Naive B cell (primary cell): ENCODE measurements at regions not wholly inside any gene's neighbourhood (a gene's known extent, or its start where the extent isn't known, plus 50 kb on each side); places are given as distances from the start of the nearest gene placed in this dataset.
"Not testable (repeated sequence)": the region's sequence is repeated elsewhere in the genome, so short reads cannot be mapped to it uniquely, and the experiment has no call there.

ENCODE experiments used
- ATAC-seq, 2 donors: fragments of 150-1000 bp; cut with Tn5 transposase; 2 replicates each; pipeline ENCODE4 v1.10.0; 2021; ENCODE audit warnings: low read depth in 2 of 2, mild to moderate bottlenecking in 2 of 2, moderate library complexity in 2 of 2
- DNase-seq: peaks from one replicate; pipeline ENCODE4 v3.0.0; 2022
- H3K27ac Mint-ChIP-seq, 6 donors: one replicate each; pipeline ENCODE4 v1.8.0; 2020 to 2022; ENCODE audit warnings: mild to moderate bottlenecking in 6 of 6, mixed read lengths in 6 of 6, moderate library complexity in 5 of 6, inconsistent platforms in 2 of 6
- H3K27me3 Mint-ChIP-seq, 3 donors: one replicate each; pipeline ENCODE4 v1.8.0; 2021 to 2022; ENCODE audit warnings: mixed read lengths in 3 of 3, mild to moderate bottlenecking in 1 of 3
- H3K36me3 Mint-ChIP-seq, 2 donors: one replicate each; pipeline ENCODE4 v1.8.0; 2020 to 2022; ENCODE audit warnings: mixed read lengths in 2 of 2, inconsistent platforms in 1 of 2, mild to moderate bottlenecking in 1 of 2
- H3K4me1 Mint-ChIP-seq, 3 donors: one replicate each; pipeline ENCODE4 v1.8.0; 2020 to 2022; ENCODE audit warnings: mixed read lengths in 3 of 3, inconsistent platforms in 1 of 3, mild to moderate bottlenecking in 1 of 3, moderate library complexity in 1 of 3
- H3K4me3 Mint-ChIP-seq, 8 donors: one replicate each; pipeline ENCODE4 v1.8.0; 2020 to 2022; ENCODE audit warnings: mild to moderate bottlenecking in 8 of 8, mixed read lengths in 8 of 8, moderate library complexity in 8 of 8, inconsistent platforms in 2 of 8
- H3K9me3 Mint-ChIP-seq, 7 donors: one replicate each; pipeline ENCODE4 v1.8.0; 2020 to 2022; ENCODE audit warnings: mixed read lengths in 7 of 7, mild to moderate bottlenecking in 5 of 7, inconsistent platforms in 2 of 7, moderate library complexity in 1 of 7

DNA sequence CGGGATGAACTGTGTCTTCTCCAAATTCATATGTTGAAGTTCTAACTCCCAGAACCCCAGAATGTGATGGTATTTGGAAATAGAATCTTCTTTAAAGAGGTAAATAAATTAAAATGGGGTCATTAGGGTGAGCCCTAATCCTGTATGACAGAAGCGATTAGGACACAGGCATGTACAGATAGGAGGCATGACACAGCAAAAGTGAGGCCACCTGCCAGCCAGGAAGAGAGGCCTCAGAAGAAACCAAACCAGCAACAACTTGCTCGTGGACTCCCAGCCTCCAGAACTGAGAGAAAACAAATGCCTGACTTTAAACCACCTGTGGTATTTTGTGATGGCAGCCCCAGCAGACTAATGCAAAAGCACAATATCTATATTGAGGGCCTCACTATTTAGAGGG lies 214.3 kb downstream of the NEBL start:
- Mint-ChIP-seq H3K27me3 (no peaks in the 10 kb centered on the region), H3K27ac (no peak overlapping the region), H3K36me3 (no peaks in the 10 kb centered on the region), H3K9me3 (peaks cover 2 to 14% (median 8%) of the 10 kb centered on the region in 7 donors), H3K4me1 (no peaks in the 10 kb centered on the region), H3K4me3 (no peak overlapping the region)
- no peak for DNase-seq
- ATAC-seq, result no peak

DNA sequence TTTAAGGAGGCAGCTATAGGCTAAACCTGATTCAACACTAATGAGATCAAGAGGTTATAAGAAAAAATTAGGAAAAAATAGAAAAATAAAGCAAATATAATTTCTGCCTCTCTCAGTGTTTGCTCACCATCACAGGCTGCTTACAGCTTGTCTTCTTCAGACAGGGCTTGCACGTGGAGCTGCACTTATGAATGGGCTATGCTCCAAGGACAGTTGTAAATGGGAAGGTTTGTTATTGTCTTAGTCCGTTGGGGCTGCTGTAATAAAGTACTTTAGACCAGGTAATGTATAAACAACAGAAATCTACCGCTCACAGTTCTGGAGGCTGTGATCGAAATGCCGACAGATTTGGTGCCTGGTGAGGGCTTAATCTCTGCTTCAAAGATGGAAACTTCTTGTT lies 219.8 kb downstream of the NEBL start:
- H3K27ac Mint-ChIP-seq, result no peak overlapping the region
- H3K9me3 Mint-ChIP-seq, result peaks cover 2 to 26% (median 6%) of the 10 kb centered on the region in 7 donors
- no peak overlapping the region for H3K4me3 Mint-ChIP-seq
- H3K36me3 Mint-ChIP-seq, result no peaks in the 10 kb centered on the region
- no peaks in the 10 kb centered on the region for H3K4me1 Mint-ChIP-seq
- no peak for DNase-seq
- no peak for ATAC-seq
- no peaks in the 10 kb centered on the region for H3K27me3 Mint-ChIP-seq

DNA sequence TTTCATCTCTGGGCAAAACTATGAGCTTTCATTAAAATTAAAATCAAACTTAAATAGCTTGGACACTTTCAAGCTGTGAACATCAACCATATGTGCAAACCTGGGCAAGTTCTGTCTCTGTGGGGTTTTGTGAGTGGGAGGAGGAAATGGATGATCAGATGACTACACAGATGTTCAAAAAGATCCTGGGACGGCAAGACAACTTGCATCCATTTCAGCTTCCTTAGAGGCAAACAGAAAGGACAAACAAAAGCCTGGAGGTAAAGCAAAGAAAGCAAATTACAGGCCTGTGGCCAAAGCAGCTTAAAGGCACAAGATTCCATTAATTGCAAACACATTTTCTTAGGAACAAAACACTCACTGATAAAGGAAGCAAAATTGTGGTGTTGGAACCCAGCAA lies 222.2 kb downstream of the NEBL start:
- no peak for ATAC-seq
- Mint-ChIP-seq H3K4me1 (no peaks in the 10 kb centered on the region), H3K36me3 (no peaks in the 10 kb centered on the region), H3K27me3 (no peaks in the 10 kb centered on the region), H3K4me3 (no peak overlapping the region), H3K27ac (no peak overlapping the region), H3K9me3 (peaks cover 0 to 25% (median 4%) of the 10 kb centered on the region in 7 donors)
- DNase-seq, result no peak

DNA sequence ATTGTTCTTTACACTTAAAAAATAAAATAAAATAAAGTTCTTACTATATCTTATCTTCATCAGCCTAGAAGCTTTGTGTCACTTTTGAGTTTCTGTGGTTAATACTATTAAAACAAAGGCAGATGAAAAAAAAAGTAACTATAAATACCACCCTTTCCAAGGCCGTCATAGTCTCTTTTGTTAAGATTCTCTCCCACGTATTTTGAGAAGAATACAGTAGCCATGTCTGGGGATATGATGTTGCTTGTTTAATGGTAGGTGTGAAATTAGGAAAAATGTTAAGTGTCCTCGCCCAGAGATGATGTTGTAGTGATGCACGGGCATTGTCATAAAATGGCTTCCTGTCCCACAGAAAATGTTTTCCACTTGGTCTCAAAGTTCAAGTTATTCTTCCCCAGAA lies 223.9 kb downstream of the NEBL start:
- no peak for ATAC-seq
- Mint-ChIP-seq H3K27me3 (no peaks in the 10 kb centered on the region), H3K36me3 (no peaks in the 10 kb centered on the region), H3K4me1 (no peaks in the 10 kb centered on the region), H3K4me3 (no peak overlapping the region), H3K9me3 (peaks cover 0 to 24% (median 4%) of the 10 kb centered on the region in 7 donors), H3K27ac (no peak overlapping the region)
- no peak for DNase-seq

DNA sequence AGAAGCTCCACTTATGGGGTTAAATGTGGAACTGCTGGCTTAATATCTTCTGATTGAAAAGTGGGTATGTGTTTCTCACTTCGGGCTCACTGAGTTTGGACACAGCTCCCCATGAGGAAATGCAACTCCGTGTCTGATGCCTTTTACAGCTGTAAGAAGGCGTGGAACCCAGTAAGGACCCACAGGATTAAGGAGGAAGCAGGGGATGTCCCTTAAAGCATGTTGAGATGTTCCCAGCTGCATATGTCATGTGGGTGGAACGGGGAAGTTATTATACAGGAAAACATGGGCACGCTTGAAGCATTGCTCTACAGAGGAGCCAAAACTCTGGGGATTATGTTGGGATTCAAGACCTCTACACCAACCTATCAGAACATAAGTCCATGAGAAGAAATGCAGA lies 224.4 kb downstream of the NEBL start:
- DNase-seq, result no peak
- Mint-ChIP-seq H3K4me1 (no peaks in the 10 kb centered on the region), H3K27ac (no peak overlapping the region), H3K36me3 (no peaks in the 10 kb centered on the region), H3K4me3 (no peak overlapping the region), H3K27me3 (no peaks in the 10 kb centered on the region), H3K9me3 (peaks cover 0 to 29% (median 5%) of the 10 kb centered on the region in 7 donors)
- ATAC-seq, result no peak

DNA sequence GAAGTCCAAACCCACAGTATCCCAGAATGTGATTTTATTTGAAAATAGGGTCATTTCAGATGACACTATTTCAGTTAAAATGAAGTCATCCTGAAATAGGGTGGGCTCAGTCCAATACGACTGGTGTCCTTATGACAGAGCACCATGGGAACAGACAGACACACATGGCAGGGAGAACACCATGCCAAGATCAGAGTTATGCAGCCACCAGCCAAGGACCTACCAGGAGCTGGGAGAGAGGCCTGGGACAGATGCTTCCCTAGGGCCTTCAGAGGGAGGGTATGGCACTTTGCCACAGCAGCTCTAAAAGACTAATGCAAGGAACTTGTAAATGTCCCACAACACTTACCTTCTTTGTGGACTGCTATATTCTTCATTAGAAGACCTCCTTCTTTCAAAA lies 226.5 kb downstream of the NEBL start:
- H3K9me3 Mint-ChIP-seq, result peaks cover 0 to 31% (median 5%) of the 10 kb centered on the region in 7 donors
- DNase-seq (no peak), ATAC-seq (no peak)
- H3K4me3 Mint-ChIP-seq, result no peak overlapping the region
- H3K27ac Mint-ChIP-seq, result no peak overlapping the region
- H3K4me1 Mint-ChIP-seq, result no peaks in the 10 kb centered on the region
- H3K27me3 Mint-ChIP-seq, result no peaks in the 10 kb centered on the region
- no peaks in the 10 kb centered on the region for H3K36me3 Mint-ChIP-seq

DNA sequence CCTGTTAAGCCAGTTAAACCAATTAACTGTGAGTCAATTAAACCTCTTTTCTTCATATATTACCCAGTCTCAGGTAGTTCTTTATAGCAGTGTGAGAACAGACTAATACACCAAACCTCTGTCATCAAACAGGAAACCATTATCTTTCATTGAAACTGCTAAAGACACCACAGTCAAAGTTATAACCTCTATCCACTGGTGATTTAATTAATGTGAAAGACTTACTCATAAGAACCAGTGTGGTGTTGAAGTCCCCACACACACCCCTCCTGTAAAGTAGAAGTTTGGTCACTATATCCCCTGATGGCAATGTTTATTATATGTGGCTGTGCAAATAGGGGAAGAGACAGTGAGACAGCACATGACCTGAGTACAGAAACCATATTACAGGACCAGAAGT lies 228.1 kb downstream of the NEBL start:
- no peaks in the 10 kb centered on the region for H3K36me3 Mint-ChIP-seq
- no peak overlapping the region for H3K4me3 Mint-ChIP-seq
- no peak for ATAC-seq

DNA sequence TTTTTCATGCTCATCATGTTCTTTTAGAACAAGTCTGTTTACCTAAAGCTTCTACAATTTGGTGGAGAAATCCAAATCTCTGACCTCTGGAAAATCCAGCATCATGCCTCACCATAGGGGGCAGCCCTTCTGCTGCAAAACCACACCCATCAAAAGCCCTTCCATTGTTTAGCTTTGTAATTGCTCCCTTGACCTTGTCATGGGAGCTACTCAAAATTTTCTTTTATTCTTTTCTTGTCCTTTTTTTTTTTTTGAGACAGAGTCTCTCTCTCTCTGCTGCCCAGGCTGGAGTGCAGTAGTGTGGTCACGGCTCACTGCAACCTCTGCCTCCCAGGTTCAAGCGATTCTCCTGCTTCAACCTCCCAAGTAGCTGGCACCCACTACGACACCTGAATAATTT lies 234.4 kb downstream of the NEBL start:
- Mint-ChIP-seq H3K27me3 (no peaks in the 10 kb centered on the region), H3K4me1 (no peaks in the 10 kb centered on the region), H3K27ac (no peak overlapping the region), H3K36me3 (no peaks in the 10 kb centered on the region), H3K4me3 (peak overlapping the region in 1 of 8 donors; percentile 55), H3K9me3 (peaks cover under 1 to 17% (median 7%) of the 10 kb centered on the region in 7 donors)
- no peak for ATAC-seq
- no peak for DNase-seq

More for the DNA sequence above, 228.1 kb downstream of the NEBL start:
- DNase-seq, result no peak
- no peak overlapping the region for H3K27ac Mint-ChIP-seq
- H3K4me1 Mint-ChIP-seq, result no peaks in the 10 kb centered on the region
- H3K27me3 Mint-ChIP-seq, result no peaks in the 10 kb centered on the region
- peaks cover 0 to 23% (median 4%) of the 10 kb centered on the region in 7 donors for H3K9me3 Mint-ChIP-seq

DNA sequence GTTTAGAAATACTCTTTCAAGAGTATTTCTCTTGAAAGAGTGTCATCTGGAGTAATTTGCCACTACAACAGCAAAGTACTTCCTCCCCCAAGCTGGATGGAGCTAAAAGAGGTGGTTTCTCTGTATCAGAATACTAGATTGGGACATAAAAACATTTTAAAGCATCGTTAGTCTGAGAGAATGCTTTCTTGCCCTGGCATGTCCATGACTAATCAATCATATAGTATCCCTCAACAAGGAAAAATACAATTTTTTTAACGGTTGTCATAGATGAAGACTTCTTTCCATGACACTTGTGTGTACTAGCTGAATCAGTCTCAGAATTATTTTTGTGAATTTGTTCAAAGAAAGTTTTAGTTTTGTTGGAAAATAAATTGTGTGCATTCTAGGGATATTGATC lies 237.9 kb downstream of the NEBL start:
- H3K27me3 Mint-ChIP-seq, result no peaks in the 10 kb centered on the region
- H3K36me3 Mint-ChIP-seq, result no peaks in the 10 kb centered on the region
- no peak overlapping the region for H3K27ac Mint-ChIP-seq
- H3K9me3 Mint-ChIP-seq, result peaks cover 2 to 20% (median 8%) of the 10 kb centered on the region in 7 donors
- H3K4me1 Mint-ChIP-seq, result no peaks in the 10 kb centered on the region
- no peak for ATAC-seq
- no peak overlapping the region for H3K4me3 Mint-ChIP-seq
- DNase-seq, result no peak

DNA sequence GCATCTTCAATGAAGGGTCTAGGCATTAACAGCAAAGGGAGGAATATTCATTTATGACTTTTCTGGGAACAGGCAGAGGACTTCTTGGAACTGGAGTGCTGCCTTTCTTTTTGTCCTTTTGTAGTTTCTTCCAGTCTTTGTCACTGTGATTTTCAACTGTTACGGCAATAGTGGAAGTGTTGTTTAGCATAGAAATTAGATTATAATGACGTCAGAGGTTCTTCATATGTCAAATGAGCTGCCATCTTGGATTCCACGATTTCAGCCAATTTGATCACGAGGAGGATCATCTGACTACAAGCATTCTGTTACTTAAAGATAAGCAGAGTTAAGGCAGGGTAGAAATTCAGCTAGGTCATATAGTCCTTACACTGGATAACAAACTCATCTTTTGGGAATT lies 239.0 kb downstream of the NEBL start:
- no peak for DNase-seq
- H3K9me3 Mint-ChIP-seq, result peaks cover 2 to 20% (median 9%) of the 10 kb centered on the region in 7 donors
- no peak overlapping the region for H3K27ac Mint-ChIP-seq
- no peak overlapping the region for H3K4me3 Mint-ChIP-seq
- no peak for ATAC-seq
- H3K36me3 Mint-ChIP-seq, result no peaks in the 10 kb centered on the region
- H3K27me3 Mint-ChIP-seq, result no peaks in the 10 kb centered on the region
- no peaks in the 10 kb centered on the region for H3K4me1 Mint-ChIP-seq

DNA sequence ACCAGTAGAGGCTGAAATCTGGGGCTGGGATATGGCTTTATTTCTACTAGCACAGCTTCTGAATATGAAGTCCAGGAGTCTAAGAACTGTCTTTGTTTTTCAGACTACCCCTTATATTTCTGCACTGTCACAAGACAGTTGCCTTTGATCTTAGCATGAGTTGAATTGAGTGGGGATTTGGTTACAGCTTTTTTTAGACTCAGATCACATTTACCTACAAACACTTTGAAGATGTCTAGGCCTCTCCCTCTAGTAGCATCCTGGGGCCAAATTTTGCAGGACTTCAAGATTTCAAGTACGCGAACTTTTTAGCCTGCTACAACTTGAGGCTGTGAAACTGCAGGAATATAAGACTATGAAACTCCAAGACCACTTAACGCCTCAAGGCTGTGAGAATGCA lies 240.2 kb downstream of the NEBL start:
- Mint-ChIP-seq H3K36me3 (no peaks in the 10 kb centered on the region), H3K27me3 (no peaks in the 10 kb centered on the region)

DNA sequence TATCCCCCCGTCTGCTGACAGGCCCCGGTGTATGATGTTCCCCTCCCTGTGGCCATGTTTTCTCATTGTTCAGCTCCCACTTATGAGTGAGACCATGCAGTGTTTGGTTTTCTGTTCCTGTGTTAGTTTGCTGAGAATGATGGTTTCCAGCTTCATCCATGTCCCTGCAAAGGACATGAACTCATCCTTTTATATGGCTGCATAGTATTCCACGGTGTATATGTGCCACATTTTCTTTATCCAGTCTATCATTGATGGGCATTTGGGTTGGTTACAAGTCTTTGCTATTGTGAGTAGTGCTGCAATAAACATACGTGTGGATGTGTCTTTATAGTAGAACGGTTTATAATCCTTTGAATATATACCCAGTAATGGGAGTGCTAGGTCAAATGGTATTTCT lies 244.7 kb downstream of the NEBL start:
- not testable (repeated sequence) for H3K4me1 Mint-ChIP-seq, H3K4me3 Mint-ChIP-seq, H3K27ac Mint-ChIP-seq

More for the DNA sequence above, 240.2 kb downstream of the NEBL start:
- H3K27ac Mint-ChIP-seq, result no peak overlapping the region
- H3K4me3 Mint-ChIP-seq, result no peak overlapping the region
- ATAC-seq, result no peak
- no peak for DNase-seq
- no peaks in the 10 kb centered on the region for H3K4me1 Mint-ChIP-seq
- H3K9me3 Mint-ChIP-seq, result peaks cover 2 to 14% (median 8%) of the 10 kb centered on the region in 7 donors

DNA sequence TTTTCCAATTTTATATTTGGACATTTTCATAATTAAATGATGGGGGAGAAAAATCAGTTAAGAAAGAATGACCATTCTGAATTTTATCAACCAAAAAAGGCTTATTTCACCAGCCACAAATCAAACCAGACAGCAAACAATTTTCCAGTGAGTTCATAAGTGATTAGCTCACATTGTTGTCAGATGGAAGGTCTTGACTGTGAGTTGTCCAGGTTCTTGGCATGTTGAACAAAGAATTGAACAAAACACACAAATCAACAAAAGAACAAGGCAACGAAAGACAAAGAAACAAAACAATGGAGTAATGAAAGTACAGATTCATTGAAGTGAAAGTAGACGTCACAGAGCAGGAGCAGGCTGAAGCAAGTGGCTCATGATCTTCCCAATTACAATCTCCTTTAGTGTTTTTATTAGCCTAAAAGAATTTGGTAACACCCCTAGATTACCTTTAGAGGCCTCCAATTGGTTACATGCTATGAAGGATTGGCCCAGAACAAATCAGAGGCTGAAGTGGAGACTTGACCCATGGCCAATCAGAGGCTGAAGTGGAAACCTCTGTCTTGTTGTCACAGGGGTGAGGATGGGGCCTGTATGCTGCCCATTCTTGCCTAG lies 248.7 kb downstream of the NEBL start:
- H3K9me3 Mint-ChIP-seq, result peaks cover 0 to 14% (median 12%) of the 10 kb centered on the region in 7 donors
- H3K27me3 Mint-ChIP-seq, result no peaks in the 10 kb centered on the region
- ATAC-seq (no peak), DNase-seq (no peak)
- H3K27ac Mint-ChIP-seq, result no peak overlapping the region
- no peaks in the 10 kb centered on the region for H3K36me3 Mint-ChIP-seq
- no peak overlapping the region for H3K4me3 Mint-ChIP-seq
- H3K4me1 Mint-ChIP-seq, result no peaks in the 10 kb centered on the region

More for the DNA sequence above, 244.7 kb downstream of the NEBL start:
- H3K9me3 Mint-ChIP-seq, result peaks cover 6 to 14% (median 10%) of the 10 kb centered on the region in 7 donors
- not testable (repeated sequence) for DNase-seq, H3K27me3 Mint-ChIP-seq, ATAC-seq, H3K36me3 Mint-ChIP-seq

DNA sequence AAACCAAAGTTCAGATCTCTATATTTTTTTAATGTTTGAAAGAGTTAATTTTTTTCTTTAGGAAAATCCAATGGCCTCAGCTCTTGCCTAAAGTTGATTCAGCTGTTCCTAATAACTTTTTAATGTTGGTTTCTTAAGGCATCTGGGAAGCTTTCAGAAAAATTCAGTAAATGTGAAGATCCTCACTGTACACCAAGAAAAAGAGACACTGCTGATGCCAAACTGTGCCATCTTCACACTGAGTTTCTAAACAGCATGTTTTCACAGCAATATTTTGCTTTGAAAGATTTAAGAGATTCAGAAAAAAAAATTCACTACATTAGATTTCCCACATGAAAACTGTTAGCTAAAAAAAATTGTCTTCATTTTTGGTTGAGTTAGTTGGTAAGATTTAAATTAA lies 249.4 kb downstream of the NEBL start:
- no peak overlapping the region for H3K27ac Mint-ChIP-seq
- no peak for DNase-seq
- H3K27me3 Mint-ChIP-seq, result no peaks in the 10 kb centered on the region
- no peaks in the 10 kb centered on the region for H3K36me3 Mint-ChIP-seq
- H3K9me3 Mint-ChIP-seq, result peaks cover 0 to 13% (median 11%) of the 10 kb centered on the region in 7 donors
- ATAC-seq, result no peak
- H3K4me1 Mint-ChIP-seq, result no peaks in the 10 kb centered on the region
- H3K4me3 Mint-ChIP-seq, result no peak overlapping the region

DNA sequence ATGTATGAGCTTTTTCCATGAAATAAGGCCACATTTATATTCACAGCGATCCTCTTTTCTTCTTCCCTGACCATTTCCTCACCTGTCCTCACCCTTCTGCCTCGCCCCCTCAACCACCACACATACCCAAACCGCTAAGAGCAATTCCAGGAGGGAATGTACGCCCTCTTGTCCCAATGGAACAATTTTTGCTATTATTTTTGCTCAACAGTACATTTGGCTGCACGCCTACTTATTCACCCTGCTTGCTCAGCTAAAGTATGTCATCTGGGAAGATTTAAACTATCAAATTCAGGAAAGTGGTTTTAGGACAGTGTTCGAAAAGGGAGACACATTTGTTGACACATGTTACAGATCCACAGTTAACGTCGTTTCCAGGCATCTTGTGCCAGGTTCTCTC lies 252.7 kb downstream of the NEBL start:
- Mint-ChIP-seq H3K4me3 (no peak overlapping the region), H3K27ac (no peak overlapping the region), H3K9me3 (peaks cover 0 to 12% (median 9%) of the 10 kb centered on the region in 7 donors), H3K27me3 (no peaks in the 10 kb centered on the region), H3K4me1 (no peaks in the 10 kb centered on the region), H3K36me3 (no peaks in the 10 kb centered on the region)
- DNase-seq (no peak), ATAC-seq (no peak)
